Sigmoid colon (tissue), 4 donors: ENCODE measurements at regions not wholly inside any gene's neighbourhood (a gene's known extent, or its start where the extent isn't known, plus 50 kb on each side); places are given as distances from the start of the nearest gene placed in this dataset.

ENCODE experiments used
- CTCF ChIP-seq, 4 experiments: fragments of 450-650 bp in 3 of 4; fragments of 200-600 bp in 1 of 4; IDR thresholded peaks; one replicate each; pipeline ENCODE4 v1.5.1; 2016 to 2019; ENCODE audit warnings: antibody characterized with exemption in 4 of 4, mild to moderate bottlenecking in 3 of 4, moderate library complexity in 2 of 4
- EP300 ChIP-seq, 4 donors: sonication (generic); formaldehyde crosslinking; IDR thresholded peaks; one replicate each; pipeline ENCODE4 v1.6.1; 2017; ENCODE audit warnings: antibody characterized with exemption in 4 of 4
- POLR2A ChIP-seq, 2 donors: fragments of 450-650 bp; IDR thresholded peaks; one replicate each; pipeline ENCODE4 v1.6.1; 2016; ENCODE audit warnings: antibody characterized with exemption in 2 of 2, mild to moderate bottlenecking in 2 of 2, moderate library complexity in 2 of 2
- POLR2AphosphoS5 ChIP-seq, 4 donors: sonication (generic); formaldehyde crosslinking; IDR thresholded peaks; one replicate each; pipeline ENCODE4 v1.6.1; 2017; ENCODE audit warnings: antibody characterized with exemption in 4 of 4

- no peak for TF ChIP-seq EP300 (IDR thresholded peaks at IDR 0.05)
- TF ChIP-seq POLR2AphosphoS5 (IDR thresholded peaks at IDR 0.05) = no peak
- no peak for TF ChIP-seq CTCF (IDR thresholded peaks at IDR 0.05)
- TF ChIP-seq POLR2A (IDR thresholded peaks at IDR 0.05) = no peak
Measured at GRCh38 chr18:57205641-57206040, 58.8 kb downstream of the BOD1L2 start.
